ENCODE measurements at regions not wholly inside any gene's neighbourhood (a gene's known extent, or its start where the extent isn't known, plus 50 kb on each side); places are given as distances from the start of the nearest gene placed in this dataset.

GRCh38 chr7:138350701-138351357 is 109.2 kb upstream of the TRIM24 start:
- FAIRE-seq (no peak), ATAC-seq (no peak), DNase-seq (ENCODE audit: low read depth in 1 of 2, low spot score in 1 of 2) (no peak)
- 0 out of 3 replicates have a peak, but pooled peaks cover 9% of the 10 kb centered on the region for H3K9me3 ChIP-seq
- H3K4me1 ChIP-seq: no peaks in the 10 kb centered on the region
- H3K27ac ChIP-seq: no peak overlapping the region
- H3K4me3 ChIP-seq: no peak overlapping the region
- POLR2A ChIA-PET: no interaction called here
- CTCF ChIA-PET: interaction anchor here (0.7 to 0.8 kb wide), 2 partner anchors 16 to 158 kb away, joined by 3 read pairs; no protein-coding TSS in a partner anchor
- 56% methylated on average over 2 of the region's 2 CpGs for WGBS (ENCODE audit: missing lambda C conversion rate)
- H3K4me2 ChIP-seq: no peak overlapping the region
- TF ChIP-seq MAFK (IDR thresholded peaks at IDR 0.05; ENCODE audit: partially characterized antibody) (peak; percentile 66), REST (IDR thresholded peaks at IDR 0.05) (no peak)

GRCh38 chr7:138352570-138353461 is 107.2 kb upstream of the TRIM24 start:
- WGBS (ENCODE audit: missing lambda C conversion rate): 47% methylated on average over 10 of the region's 10 CpGs
- peak overlapping the region in 1 of 2 experiments; percentile 68; a peak in 2 of 6 replicates for H3K27ac ChIP-seq
- no peak for FAIRE-seq
- H3K4me1 ChIP-seq: no peaks in the 10 kb centered on the region
- ChIA-PET CTCF (interaction anchor here (0.5 kb wide), 1 partner anchor 116 kb away, joined by 3 read pairs; no protein-coding TSS in a partner anchor), POLR2A (no interaction called here)
- H3K4me2 ChIP-seq: no peak overlapping the region
- H3K4me3 ChIP-seq: no peak overlapping the region
- ATAC-seq: peak; percentile 42 to 56; a peak in 4 of 6 replicates
- H3K9me3 ChIP-seq: 0 out of 3 replicates have a peak, but pooled peaks cover 9% of the 10 kb centered on the region
- TF ChIP-seq EHMT2 (IDR thresholded peaks at IDR 0.05; ENCODE audit: low read depth): no peak
- no peak for TF ChIP-seq TP53 (CRISPR knock-in tag; IDR thresholded peaks at IDR 0.05)
- no peak for TF ChIP-seq JUNB (IDR thresholded peaks at IDR 0.05)
- 0 out of 5 replicates have a peak, but pooled peaks of 1 of the 2 experiments have one; percentile 25 for TF ChIP-seq EP300 (IDR thresholded peaks at IDR 0.05)
- TF ChIP-seq GATA3 (IDR thresholded peaks at IDR 0.05; ENCODE audit: borderline replicate concordance): peak; percentile 47; the same call in 1 of the 2 replicates
- no peak for TF ChIP-seq RCOR1 (IDR thresholded peaks at IDR 0.05; ENCODE audit: low read depth, low read length)
- TF ChIP-seq BCL3 (IDR thresholded peaks at IDR 0.05): no peak
- peak; percentile 22 to 29 for DNase-seq (ENCODE audit: low read depth in 1 of 2, low spot score in 1 of 2)

GRCh38 chr7:138354066-138354465 is 106.0 kb upstream of the TRIM24 start:
- no peak for DNase-seq (ENCODE audit: low read depth in 1 of 2, low spot score in 1 of 2)
- FAIRE-seq: no peak
- no peaks in the 10 kb centered on the region for H3K4me1 ChIP-seq
- no peak overlapping the region for H3K4me2 ChIP-seq
- TF ChIP-seq NR3C1 (IDR thresholded peaks at IDR 0.05): no peak
- TF ChIP-seq KDM5A (IDR thresholded peaks at IDR 0.05): no peak
- TF ChIP-seq RFX5 (IDR thresholded peaks at IDR 0.05): no peak
- no peak for TF ChIP-seq POLR2A (IDR thresholded peaks at IDR 0.05; ENCODE audit: low read length)
- TF ChIP-seq HDAC2 (IDR thresholded peaks at IDR 0.05): no peak
- no peak for TF ChIP-seq NPAS2 (CRISPR knock-in tag; IDR thresholded peaks at IDR 0.05; ENCODE audit: borderline replicate concordance)
- no peak for TF ChIP-seq JUN (IDR thresholded peaks at IDR 0.05)
- TF ChIP-seq HMGXB4 (CRISPR knock-in tag; IDR thresholded peaks at IDR 0.05; ENCODE audit: borderline replicate concordance): no peak
- no peak for TF ChIP-seq MYC (IDR thresholded peaks at IDR 0.05; ENCODE audit: borderline replicate concordance, low read length)
- no peak for TF ChIP-seq PBX3 (IDR thresholded peaks at IDR 0.05)
- no peak for TF ChIP-seq CBX2 (IDR thresholded peaks at IDR 0.05; ENCODE audit: borderline replicate concordance, low read depth)
- TF ChIP-seq HOXA7 (CRISPR knock-in tag; IDR thresholded peaks at IDR 0.05): no peak
- 23% methylated on average over 2 of the region's 2 CpGs for WGBS (ENCODE audit: missing lambda C conversion rate)
- ChIA-PET CTCF (no interaction called here), POLR2A (no interaction called here)
- ATAC-seq: no peak
- H3K27ac ChIP-seq: peak overlapping the region in 1 of 2 experiments; percentile 52; a peak in 2 of 6 replicates
- 0 out of 3 replicates have a peak, but pooled peaks cover 9% of the 10 kb centered on the region for H3K9me3 ChIP-seq
- H3K4me3 ChIP-seq: no peak overlapping the region
